HL-60/S4 treated with retinoic acid at 250 ng/mL for 4 days and 3 days (cell line): ENCODE measurements at regions not wholly inside any gene's neighbourhood (a gene's known extent, or its start where the extent isn't known, plus 50 kb on each side); places are given as distances from the start of the nearest gene placed in this dataset.
"Not testable (repeated sequence)": the region's sequence is repeated elsewhere in the genome, so short reads cannot be mapped to it uniquely, and the experiment has no call there.

Experiments
- in situ Hi-C: fragments of 300-500 bp; cut with MboI; formaldehyde crosslinking; loops from 2 replicates; pipeline ENCODE4 v1.7.0; 2022; ENCODE audit warnings: low sequenced_read_pairs

DNA sequence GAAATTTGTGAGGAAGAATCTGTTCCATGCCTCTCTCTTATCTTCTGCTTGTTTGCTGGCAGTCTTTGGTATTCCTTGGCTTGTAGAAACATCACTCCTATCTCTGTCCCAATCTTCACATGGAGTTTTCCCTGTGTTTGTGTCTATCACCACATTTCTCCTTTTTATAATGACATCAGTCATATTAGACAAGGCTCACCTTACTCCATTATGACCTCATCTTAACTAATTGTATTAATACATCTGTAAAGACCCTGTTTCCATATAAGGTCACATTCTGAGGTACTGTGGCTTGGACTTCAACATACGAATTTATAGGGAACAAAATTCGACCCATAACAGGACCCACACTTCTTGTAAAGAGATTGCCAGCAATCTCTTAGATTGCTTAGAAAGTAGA, 72.3 kb upstream of the POGK start:
- in situ Hi-C loops: no loop called here

DNA sequence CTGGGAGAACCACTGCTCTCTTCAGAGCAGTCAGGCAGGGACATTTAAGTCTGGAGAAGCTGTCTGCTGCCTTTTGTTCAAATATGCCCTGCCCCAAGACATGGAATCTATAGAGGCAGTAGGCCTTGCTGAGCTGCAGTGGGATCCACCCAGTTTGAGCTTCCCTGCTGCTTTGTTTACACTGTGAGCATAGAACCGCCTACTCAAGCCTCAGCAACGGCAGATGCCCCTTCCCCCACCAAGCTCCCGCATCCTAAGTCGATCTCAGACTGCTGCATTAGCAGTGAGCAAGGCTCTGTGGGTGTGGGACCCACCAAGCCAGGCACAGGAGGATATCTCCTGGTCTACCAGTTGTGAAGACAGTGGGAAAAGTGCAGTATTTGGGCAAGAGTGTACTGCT, 54.6 kb upstream of the POGK start:
- in situ Hi-C loops: not testable (repeated sequence)

DNA sequence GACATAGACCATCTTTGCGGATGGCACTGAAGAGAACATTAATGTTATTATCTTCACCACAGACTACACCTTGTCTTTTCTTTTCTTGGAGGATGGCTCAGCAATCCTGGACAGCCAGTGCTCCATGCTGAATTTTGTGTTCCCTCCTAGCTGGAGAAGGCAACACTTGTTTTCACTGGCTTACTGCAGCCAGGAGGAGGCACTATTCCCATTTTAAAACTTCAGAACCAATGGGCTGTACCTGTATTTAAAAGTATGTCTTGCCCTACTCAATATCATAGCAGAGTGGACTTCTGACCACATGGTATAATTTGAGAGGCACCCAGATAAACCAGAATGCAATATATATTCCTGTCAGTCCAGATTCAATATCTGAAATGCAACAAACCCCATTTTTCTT, 53.3 kb upstream of the POGK start:
- in situ Hi-C loops: no loop called here

DNA sequence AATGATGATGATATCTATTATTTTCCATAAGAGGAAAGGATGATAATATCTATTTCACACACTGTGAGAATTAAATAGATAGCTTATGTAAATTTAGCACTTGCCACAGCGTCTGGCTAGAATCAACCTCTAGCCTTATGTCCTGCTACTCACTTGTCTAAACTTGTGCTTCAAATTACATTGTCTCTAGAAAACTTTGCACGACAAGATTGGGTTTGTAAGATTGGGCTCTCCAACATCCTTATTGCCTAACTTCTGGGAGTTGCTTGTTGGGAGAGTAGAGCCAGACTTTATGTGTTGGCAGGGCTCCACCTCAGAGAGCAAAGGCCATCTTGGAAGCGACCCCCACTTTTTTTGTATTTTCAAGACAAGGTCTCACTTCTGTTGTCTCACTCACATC, 50.0 kb upstream of the POGK start:
- in situ Hi-C loops: no loop called here
